GM18499 (cell line): ENCODE measurements at regions not wholly inside any gene's neighbourhood (a gene's known extent, or its start where the extent isn't known, plus 50 kb on each side); places are given as distances from the start of the nearest gene placed in this dataset.
"Not testable (repeated sequence)": the region's sequence is repeated elsewhere in the genome, so short reads cannot be mapped to it uniquely, and the experiment has no call there.

Experiments
- ATAC-seq: cut with Tn5 transposase; IDR thresholded peaks from one replicate; pipeline ENCODE4 v1.9.1; 2021; ENCODE audit warnings: moderate number of reproducible peaks; ENCODE audit not compliant: insufficient read depth, unreplicated experiment

DNA sequence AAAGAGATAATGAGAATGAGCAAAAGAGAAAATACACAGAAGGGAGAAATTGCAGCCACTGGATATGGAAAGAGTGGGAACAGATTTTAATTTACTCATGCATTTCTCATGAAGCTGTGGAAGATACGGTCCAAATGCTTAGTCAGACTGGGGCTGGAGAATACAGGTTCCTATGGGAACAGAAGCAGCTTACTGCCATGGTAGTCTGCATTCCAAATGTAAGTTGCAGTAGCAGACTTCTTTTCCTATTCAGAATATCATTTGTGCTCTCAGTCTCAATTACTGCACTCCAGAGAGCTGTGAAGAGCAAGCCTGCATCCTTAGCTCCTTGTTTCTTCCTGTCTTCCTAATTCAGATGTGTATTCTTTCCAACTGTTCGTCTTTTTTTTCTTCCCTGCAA lies 190.8 kb upstream of the TMEM196 start:
- no peak for ATAC-seq

DNA sequence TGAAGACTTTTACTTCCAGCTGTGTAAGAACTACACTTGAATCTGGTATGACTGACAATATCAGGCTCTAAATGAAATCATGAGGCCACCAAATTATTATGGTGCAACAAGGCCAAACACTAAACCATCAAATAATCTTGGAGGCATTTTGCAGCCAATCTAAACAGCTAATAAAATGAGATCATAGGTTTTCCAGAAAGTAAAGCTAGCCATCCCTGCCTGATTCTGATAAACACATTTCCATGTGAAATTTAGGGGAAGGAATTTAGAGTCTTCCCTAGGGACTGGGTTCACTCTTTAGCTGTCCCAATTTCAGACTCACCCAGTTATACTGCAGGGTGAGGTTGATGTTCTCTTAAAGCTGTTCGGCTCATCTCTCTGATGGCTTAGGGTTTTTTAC lies 190.3 kb upstream of the TMEM196 start:
- ATAC-seq = no peak

DNA sequence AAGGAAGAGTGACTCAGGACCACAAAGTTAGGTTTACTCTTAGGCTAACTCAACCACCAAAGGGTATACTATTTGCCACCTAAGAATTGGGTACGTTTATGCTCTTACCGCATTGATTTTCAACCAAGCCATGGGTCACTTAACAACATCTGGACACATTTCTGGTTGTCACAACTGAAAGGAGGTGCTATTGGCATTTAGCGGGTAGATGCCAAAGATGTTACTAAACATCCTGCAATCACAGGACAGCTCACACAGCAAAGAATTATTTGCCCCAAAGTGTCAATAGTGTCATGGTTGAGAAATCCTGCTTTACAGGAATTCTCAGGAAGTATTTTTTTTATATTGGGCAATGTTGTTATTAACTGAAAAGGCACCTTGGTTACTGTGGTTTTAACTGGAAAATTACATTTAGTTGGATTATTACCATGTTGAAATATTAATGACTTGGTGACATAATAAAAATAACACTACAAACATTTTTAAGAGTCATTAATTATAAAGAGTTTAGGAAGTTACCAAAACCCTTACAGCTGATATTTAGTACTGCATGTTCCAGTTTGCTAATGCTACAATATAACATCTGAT lies 185.0 kb upstream of the TMEM196 start:
- ATAC-seq = no peak

DNA sequence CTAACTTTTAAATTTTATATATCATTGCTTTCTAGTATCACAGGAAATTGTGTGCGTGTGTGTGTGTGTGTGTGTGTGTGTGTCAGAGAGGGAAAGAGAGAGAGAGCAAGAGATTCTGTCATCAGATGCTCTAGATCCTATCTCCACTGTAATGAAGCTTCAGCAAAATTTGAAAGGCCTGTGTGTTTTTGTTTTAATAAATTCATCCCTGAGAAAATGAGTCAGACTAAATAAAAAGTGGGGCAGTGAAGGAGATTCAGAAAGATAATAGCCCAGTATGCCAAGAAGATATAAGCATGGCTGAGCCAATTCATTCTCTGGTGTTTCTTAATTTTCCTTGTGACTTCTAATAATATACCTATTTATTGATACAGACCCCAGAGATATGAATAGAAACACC lies 184.2 kb upstream of the TMEM196 start:
- no peak for ATAC-seq

DNA sequence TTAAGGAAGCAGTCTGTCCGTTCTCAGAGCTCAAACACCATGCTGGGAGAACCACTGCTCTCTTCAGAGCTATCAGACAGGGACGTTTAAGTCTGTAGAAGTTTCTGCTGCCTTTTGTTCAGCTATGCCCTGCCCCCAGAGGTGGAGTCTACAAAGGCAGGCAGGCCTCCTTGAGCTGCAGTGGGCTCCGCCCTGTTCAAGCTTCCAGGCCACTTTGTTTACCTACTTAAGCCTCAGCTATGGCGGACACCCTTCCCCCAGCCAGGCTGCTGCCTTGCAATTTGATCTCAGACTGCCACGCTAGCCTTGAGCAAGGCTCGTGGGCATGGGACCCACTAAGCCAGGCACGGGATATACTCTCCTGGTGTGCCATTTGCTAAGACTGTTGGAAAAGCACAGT lies 180.7 kb upstream of the TMEM196 start:
- not testable (repeated sequence) for ATAC-seq

DNA sequence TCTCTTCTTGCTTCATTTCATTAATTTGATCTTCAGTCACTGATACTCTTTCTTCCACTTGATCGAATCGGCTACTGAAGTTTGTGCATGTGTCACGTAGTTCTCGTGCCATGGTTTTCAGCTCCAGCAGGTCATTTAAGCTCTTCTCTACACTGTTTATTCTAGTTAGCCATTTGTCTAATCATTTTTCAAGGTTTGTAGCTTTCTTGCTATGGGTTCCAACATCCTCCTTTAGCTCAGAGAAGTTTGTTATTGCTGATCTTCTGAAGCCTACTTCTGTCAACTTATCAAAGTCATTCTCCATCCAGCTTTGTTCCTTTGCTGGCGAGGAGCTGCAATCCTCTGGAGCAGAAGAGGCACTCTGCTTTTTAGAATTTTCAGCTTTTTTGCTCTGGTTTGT lies 180.0 kb upstream of the TMEM196 start:
- not testable (repeated sequence) for ATAC-seq

DNA sequence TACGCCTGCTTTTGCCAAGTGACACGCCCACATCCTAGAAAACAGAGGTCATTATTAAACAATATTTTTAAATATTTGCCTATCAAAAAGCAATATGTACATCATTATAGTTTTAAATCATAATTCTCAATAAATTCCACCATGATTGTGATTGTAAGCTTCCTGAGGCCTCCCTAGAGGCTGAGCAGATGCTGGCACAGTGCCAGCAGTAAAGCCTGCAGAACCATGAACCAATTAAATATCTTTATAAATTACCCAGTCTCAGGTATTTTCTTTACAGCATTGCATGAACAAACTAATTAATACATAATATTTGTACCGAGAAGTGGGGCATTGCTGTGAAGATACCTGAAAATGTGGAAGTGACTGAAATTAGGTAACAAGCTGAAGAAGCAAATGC lies 174.7 kb upstream of the TMEM196 start:
- no peak for ATAC-seq

DNA sequence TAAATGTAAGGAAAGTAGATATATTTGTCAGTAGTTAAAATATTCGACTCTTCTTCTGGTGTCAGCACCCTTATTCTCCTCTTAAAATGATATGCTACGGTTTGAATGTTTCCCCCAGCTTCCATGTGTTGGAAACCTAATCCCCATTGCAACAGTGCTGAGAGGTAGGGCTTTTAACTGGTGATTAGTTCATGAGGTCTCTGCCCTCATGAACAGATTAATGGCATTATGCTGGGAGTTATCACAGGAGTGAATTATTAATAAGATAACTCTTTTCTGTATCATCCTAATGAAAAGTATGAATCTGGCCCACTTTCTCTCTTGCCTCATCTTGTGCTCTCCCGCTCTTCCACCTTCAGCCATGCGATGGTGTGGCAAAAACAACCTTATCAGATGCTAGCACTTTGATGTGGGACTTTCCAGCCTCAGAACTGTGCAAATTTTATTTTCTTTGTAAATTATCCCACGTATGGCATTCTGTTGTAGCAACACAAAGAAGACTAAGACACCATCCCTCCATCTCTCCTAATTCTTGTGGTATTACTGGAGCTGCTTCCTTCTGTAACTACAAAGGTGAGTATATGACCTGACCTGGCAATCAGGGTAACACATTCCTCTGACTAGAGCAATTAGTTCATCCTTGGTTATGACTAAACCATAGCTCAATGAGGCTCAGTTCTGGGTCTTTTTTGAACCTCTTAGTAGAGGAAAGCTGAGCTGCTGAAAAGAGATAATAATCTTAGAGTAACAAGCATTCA lies 171.1 kb upstream of the TMEM196 start:
- no peak for ATAC-seq

DNA sequence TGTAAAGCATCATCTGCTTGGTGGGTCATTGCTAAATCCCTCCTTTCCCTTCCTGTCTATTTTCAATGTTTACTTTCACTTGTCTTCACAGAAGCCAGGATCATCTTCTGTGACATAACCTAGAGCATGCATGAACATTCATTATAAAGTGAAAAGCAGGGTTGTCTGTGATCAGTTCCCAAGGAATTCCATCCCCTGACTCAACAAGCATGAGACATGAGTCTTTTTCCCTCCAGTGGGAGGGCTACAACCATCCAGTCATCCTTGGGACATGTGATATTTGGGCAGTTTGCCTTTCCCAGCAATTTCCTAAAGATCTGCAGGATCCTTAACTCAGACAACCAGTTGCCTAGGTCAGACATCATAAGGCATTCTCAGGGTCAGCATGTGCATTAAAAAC lies 166.3 kb upstream of the TMEM196 start:
- no peak for ATAC-seq

DNA sequence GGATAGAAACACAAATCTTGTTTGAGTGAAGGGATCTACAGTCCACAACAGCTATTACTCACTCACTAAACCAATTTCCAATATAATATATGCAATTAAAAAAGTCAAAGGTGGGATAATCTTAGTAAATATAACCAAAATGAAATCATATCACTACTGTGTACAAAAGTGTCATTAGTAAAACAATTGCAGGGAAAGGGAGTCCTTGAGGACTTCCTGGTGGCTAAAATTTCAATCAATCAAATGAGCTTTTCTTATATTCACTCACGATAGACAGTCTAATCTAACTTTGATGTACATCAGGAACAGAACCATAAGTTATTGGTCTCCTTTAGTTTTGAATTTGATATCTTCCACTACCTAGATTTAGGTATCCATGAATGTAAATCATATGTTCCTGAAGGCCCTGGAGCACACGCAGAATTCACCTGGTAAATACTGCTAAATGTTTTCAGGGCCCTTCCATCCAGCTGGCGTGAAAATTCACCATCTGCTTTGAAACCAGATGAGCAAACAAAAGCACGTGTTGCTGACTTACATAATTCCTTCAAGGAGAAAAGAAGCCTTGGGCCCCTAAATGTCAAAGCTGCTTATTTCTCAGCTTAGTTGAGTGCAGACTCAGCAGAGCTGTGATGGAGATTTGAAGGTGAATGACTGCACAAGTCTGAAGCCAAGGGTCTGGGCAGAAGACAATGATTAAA lies 159.3 kb upstream of the TMEM196 start:
- no peak for ATAC-seq

DNA sequence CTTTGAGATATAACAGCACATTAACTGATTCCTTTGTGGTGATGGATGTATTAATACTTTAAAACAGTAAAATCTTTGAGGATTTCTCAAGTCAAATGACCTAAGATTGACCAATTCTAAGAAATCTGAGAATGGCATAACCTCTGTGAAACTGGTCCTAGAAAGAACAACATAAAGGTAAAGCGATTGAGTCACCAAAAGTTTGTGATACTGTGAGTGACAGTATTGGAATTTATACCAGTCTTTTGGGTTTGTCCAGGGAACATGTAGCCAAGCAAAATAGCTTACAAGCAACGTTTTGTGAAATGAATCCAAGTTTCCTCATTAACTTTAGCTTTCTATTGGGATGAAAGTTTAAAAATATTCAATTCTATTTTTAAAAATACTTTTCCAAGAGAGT lies 157.4 kb upstream of the TMEM196 start:
- no peak for ATAC-seq

DNA sequence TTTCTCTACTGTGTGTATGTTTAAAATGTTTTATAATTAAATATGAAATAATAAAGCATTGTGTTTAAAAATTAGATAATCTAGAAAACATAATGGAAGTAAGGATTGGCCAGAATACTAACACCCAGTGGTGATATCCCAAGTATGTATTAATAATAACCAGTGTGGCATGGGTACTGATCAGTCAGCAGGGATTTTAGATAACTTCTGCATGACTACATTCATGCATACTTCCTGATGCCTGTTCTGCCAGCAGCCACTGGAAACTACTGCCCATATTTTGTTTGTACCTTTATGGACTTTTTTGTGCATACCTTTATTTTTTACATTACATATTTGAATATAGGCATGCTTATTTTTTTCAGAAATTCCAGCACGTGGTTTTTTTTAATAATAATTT lies 156.6 kb upstream of the TMEM196 start:
- ATAC-seq = no peak

DNA sequence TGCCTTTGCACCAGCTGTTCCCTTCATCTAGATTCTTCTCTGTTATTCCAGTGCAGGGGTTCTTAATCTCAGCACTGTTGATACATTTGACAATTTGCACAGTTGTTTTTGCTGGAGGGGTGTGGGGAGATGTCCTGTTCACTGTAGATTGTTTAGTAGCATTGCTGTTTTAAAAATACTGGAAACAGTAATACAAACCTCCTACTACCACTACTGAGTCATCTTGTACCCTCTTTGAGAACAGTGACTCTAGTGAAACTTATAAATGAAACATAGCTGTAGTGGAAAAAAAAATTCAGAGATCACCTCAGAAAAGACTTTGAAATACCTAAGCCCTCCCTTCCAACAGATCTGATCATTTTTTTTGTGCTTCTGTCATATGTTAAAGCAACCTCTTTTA lies 154.8 kb upstream of the TMEM196 start:
- peak; percentile 79 for ATAC-seq

DNA sequence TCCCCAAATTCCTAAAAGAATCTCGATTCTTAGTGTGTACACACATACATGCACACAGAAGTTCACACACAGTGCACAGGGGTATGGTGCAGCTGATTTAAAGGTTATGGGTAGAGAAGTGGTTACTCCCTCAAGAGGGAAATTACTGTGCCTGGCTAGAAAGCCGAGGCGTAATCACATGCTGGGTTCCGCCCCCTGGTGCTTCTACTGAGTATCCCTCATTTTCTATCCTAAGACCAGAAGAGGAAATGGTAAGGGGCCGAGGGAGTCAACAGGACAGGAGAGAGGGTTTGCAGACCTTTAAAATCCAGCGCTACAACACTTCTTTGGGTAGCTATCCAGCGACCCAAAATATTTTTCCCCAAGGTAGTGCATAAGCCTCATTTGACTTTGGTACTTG lies 147.3 kb upstream of the TMEM196 start:
- no peak for ATAC-seq

DNA sequence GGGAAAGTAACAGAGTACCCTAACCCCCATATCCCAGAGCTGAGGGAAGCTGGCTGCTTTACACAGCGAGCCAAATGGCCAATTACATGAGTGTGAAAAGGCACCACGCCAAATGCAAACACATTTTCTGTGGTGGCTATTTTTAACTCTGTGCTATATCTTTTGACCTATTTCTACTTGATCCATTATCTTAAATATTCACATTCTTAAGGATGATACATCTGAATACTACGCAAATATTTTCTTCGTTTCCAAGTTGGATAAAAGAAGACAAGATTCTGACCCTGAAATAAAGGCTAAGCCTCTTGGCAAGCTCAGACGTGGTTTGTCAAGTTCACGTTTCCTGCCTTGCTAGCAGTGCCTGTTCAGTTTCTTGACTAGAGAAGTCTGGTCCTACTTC lies 146.7 kb upstream of the TMEM196 start:
- no peak for ATAC-seq

DNA sequence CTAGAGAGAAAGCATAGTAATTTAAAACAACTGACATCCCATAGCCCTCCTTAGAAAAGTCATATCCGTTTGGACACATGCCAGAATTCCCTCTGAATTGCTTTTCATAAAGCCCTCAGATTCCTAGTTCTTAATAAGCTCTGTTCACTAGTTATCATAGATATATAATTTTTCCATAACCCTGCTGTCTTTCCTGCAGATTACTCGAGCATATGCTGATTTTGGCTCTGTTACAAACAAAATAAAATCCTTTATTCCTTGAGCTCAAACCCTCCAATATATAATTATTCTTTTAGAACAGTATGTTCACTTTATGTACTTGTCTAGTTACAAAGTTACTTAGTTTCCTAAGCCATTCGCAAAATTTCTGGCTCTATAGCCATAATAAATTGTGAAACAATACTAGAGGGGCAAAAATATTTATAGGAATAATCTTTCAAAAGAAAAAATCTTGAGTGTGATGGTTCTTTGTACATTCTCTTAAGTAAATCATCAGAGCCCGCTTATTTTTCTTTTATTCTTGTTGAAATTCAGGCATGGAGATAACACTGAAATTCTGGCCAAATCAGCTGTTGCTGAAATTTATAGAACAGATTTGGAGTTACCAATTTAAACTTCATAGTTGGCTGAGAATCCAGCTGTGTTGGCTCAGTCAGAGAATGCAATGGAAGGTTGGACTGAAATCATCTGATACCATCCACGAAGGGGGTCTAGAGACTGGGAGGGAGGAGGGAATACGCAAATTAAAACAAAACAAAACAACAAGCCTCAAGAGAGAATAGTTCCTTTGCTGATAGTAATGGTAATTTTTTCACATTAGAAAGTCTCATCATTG lies 146.1 kb upstream of the TMEM196 start:
- no peak for ATAC-seq

DNA sequence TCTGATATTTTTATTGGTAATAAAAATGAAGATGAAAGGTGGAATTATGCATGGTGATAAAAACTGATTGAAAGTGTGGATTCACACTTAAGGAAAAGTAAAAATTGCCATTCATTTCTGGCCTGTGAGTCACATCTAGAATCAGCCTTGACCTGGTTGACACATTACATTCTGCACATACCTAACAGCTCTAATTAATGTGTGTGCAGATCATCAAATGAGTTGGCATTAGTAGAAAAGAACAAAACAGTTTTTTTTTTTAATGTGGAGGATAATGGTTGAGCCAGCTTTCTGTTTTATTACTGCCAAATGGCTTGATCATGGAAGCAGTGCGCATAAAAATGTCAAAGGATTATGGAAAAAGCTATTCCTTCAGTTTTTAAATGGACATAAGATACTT lies 142.6 kb upstream of the TMEM196 start:
- no peak for ATAC-seq

DNA sequence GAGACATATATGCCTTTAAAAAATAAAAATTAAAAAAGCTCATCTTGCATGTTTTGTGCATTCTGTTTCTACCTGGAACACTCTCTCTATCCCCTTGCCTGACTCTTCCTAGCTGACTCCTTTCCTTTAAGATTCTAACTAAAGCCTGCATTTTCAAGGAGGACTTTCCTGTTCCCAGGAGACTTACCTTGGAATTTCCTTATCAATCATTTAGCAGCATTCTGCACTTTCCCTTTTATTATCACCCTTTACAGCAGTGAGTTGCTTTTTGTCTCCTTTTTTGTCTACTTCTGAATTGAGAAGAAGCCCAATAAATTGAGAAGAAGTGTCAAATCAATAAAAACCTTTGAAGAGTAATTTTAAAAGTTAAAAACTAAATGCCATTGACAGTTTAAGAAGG lies 142.2 kb upstream of the TMEM196 start:
- ATAC-seq = no peak

DNA sequence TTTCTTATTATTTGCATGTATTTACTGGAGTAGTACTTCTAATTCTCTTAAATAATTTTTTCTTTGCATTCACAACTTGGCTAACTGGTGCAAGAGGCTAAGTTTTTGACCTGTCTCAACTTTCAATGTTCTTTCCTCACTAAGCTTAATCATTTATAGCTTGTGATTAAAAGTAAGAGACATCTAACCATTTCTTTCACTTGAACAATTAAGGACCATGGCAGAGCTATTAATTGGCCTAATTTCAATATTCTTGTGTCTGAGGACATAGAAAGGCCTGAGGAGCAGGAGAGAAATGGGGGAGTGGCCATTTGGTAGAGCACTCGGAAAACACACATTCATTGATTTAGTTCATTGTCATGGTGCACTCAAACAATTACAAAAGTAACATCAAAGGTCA lies 141.4 kb upstream of the TMEM196 start:
- ATAC-seq = no peak

DNA sequence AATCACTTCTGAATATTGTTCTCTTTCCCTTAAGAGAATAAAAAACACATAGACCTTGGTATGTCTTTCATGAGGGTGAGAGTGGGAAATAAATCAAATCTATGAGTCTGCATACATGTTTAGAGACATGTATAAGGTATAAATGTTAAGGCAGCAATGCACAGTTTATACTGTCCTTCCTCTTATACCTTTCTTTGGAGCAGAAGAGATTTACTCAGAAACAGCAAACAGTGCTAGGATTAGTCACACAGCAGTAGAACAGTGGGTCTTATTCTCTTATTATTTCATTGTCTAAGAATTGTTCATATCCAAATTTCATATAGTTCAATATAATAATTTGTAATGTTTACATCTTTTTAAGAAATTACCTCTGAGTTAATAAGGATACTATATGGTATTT lies 126.7 kb upstream of the TMEM196 start:
- no peak for ATAC-seq

DNA sequence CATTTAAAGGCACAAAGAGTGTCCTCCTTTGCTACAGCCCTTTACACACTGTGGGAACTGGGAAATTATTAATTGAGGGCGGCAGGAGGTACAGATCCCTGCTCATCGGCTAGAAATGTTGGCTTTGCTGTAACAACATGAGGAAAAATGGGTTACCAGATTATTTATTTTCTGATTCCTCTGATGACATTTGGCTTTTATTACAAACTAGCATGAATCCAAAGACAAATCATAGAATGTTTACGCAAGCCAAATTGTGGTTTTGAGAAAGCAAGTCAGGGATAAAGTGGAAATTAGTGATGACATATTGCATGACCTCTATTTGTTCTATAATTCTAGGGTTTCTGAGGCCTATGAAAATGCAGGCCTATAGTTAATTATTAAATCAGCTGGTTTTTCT lies 126.1 kb upstream of the TMEM196 start:
- ATAC-seq = no peak
